Liver (tissue), 3 donors: ENCODE measurements at regions not wholly inside any gene's neighbourhood (a gene's known extent, or its start where the extent isn't known, plus 50 kb on each side); places are given as distances from the start of the nearest gene placed in this dataset.

Experiments
- CTCF ChIP-seq: fragments of 150-350 bp; IDR thresholded peaks from 2 replicates; pipeline ENCODE4 v1.5.1; 2017; ENCODE audit warnings: improper control_type of control experiment, low read depth, low read length; ENCODE audit not compliant: missing input control
- EGR1 ChIP-seq, 2 donors: IDR thresholded peaks; 2 replicates each; pipeline ENCODE4 v1.6.1; 2016 to 2018; ENCODE audit warnings: antibody characterized with exemption in 2 of 2, low read depth in 2 of 2
- GABPA ChIP-seq, 2 donors: IDR thresholded peaks in 1 of 2; conservative IDR thresholded peaks in 1 of 2; 2 replicates each; pipeline ENCODE4 v1.6.1; 2016; ENCODE audit warnings: antibody characterized with exemption in 2 of 2, mild to moderate bottlenecking in 1 of 2, moderate library complexity in 1 of 2
- JUND ChIP-seq, 2 donors: IDR thresholded peaks; 2 replicates each; pipeline ENCODE4 v1.6.1; 2016; ENCODE audit warnings: antibody characterized with exemption in 2 of 2
- REST ChIP-seq: IDR thresholded peaks from 2 replicates; pipeline ENCODE4 v1.6.1; 2016; ENCODE audit warnings: antibody characterized with exemption, mild to moderate bottlenecking
- TAF1 ChIP-seq: conservative IDR thresholded peaks from 2 replicates; pipeline ENCODE4 v1.6.1; 2016; ENCODE audit warnings: antibody characterized with exemption, mild to moderate bottlenecking
- ZBTB33 ChIP-seq: IDR thresholded peaks from 2 replicates; pipeline ENCODE4 v1.6.1; 2016; ENCODE audit warnings: antibody characterized with exemption
- donor health status: healthy.
- donor health status: healthy.

GRCh38 chrY:7821295-7822035, 909.9 kb upstream of the AMELY start:
- TF ChIP-seq GABPA (IDR thresholded peaks at IDR 0.05 in 1 of 2, conservative IDR thresholded peaks at IDR 0.05 in 1 of 2) (no peak), CTCF (no peak), EGR1 (IDR thresholded peaks at IDR 0.05; ENCODE audit: low read depth in 2 of 2) (no peak), TAF1 (no peak), JUND (IDR thresholded peaks at IDR 0.05) (no peak), REST (no peak), ZBTB33 (no peak)
